Fibroblast of lung (primary cell): ENCODE measurements at regions not wholly inside any gene's neighbourhood (a gene's known extent, or its start where the extent isn't known, plus 50 kb on each side); places are given as distances from the start of the nearest gene placed in this dataset.

Experiments
- DNase-seq, 2 donors: peaks; one replicate each; pipeline versions ENCODE4 v3.0.0 to v3.0.0-alpha.2; 2010; ENCODE audit warnings: low read depth in 2 of 2
- H2AFZ ChIP-seq: 2 replicates; pipeline ENCODE4 v1.5.1; 2012; ENCODE audit warnings: low read length, control low read depth, inconsistent platforms
- H3K27ac ChIP-seq: 2 replicates; pipeline ENCODE4 v1.5.1; 2011; ENCODE audit warnings: low read length, control low read depth; ENCODE audit not compliant: insufficient read depth
- H3K27me3 ChIP-seq: 2 replicates; pipeline ENCODE4 v1.5.1; 2011; ENCODE audit warnings: mild to moderate bottlenecking, low read length; ENCODE audit not compliant: control insufficient read depth, insufficient read depth
- H3K36me3 ChIP-seq: 2 replicates; pipeline ENCODE4 v1.5.1; 2011; ENCODE audit warnings: low read length; ENCODE audit not compliant: control insufficient read depth, insufficient read depth
- H3K4me1 ChIP-seq: 2 replicates; pipeline ENCODE4 v1.5.1; 2011; ENCODE audit warnings: low read length; ENCODE audit not compliant: control insufficient read depth, insufficient read depth; ENCODE audit errors: extremely low read depth
- H3K4me2 ChIP-seq: 2 replicates; pipeline ENCODE4 v1.5.1; 2011; ENCODE audit warnings: low read length, control low read depth; ENCODE audit not compliant: insufficient read depth; ENCODE audit errors: extremely low read depth
- H3K4me3 ChIP-seq, 4 experiments: fragments of 200-600 bp in 1 of 4; sonication (generic) in 1 of 4; replicated peaks in 1 of 4; 2 replicates each; pipeline ENCODE4 v1.5.1; 2011 to 2016; ENCODE audit warnings: low read length in 4 of 4, low read depth in 3 of 4, mild to moderate bottlenecking in 3 of 4, control low read depth in 2 of 4, inconsistent platforms in 1 of 4, mixed read lengths in 1 of 4; ENCODE audit not compliant: insufficient read depth in 1 of 4; ENCODE audit errors: control extremely low read depth in 1 of 4
- H3K79me2 ChIP-seq: 2 replicates; pipeline ENCODE4 v1.5.1; 2012; ENCODE audit warnings: mild to moderate bottlenecking, low read length, inconsistent platforms; ENCODE audit not compliant: control insufficient read depth, insufficient read depth
- H3K9ac ChIP-seq: 2 replicates; pipeline ENCODE4 v1.5.1; 2011; ENCODE audit warnings: mild to moderate bottlenecking, low read length, control low read depth; ENCODE audit not compliant: insufficient read depth
- H3K9me3 ChIP-seq: 2 replicates; pipeline ENCODE4 v1.5.1; 2012; ENCODE audit warnings: low read depth, low read length; ENCODE audit not compliant: control insufficient read depth, insufficient read depth
- H4K20me1 ChIP-seq: 2 replicates; pipeline ENCODE4 v1.5.1; 2011; ENCODE audit warnings: low read length; ENCODE audit not compliant: control insufficient read depth, insufficient read depth; ENCODE audit errors: extremely low read depth
- EZH2 ChIP-seq: IDR thresholded peaks from 2 replicates; pipeline ENCODE4 v1.5.1; 2012; ENCODE audit warnings: low read length, control low read depth, mild to moderate bottlenecking; ENCODE audit errors: missing control alignments
- TF ChIP-seq, protein P1 (sequence below), 2 donors: IDR thresholded peaks in 1 of 2; conservative IDR thresholded peaks in 1 of 2; 1 replicate in 1 of 2; 2 replicates in 1 of 2; pipeline ENCODE4 v1.5.1; 2011 to 2012; ENCODE audit warnings: low read length in 2 of 2, control low read depth in 1 of 2, inconsistent platforms in 1 of 2, low read depth in 1 of 2, mild to moderate bottlenecking in 1 of 2

GRCh38 chr14:58836303-58836974 lies 198.7 kb downstream of the DACT1 start:
- H3K4me1 ChIP-seq: no peaks in the 10 kb centered on the region
- no peak overlapping the region for H3K27ac ChIP-seq
- H3K9ac ChIP-seq: no peak overlapping the region
- TF ChIP-seq, protein P1, sequence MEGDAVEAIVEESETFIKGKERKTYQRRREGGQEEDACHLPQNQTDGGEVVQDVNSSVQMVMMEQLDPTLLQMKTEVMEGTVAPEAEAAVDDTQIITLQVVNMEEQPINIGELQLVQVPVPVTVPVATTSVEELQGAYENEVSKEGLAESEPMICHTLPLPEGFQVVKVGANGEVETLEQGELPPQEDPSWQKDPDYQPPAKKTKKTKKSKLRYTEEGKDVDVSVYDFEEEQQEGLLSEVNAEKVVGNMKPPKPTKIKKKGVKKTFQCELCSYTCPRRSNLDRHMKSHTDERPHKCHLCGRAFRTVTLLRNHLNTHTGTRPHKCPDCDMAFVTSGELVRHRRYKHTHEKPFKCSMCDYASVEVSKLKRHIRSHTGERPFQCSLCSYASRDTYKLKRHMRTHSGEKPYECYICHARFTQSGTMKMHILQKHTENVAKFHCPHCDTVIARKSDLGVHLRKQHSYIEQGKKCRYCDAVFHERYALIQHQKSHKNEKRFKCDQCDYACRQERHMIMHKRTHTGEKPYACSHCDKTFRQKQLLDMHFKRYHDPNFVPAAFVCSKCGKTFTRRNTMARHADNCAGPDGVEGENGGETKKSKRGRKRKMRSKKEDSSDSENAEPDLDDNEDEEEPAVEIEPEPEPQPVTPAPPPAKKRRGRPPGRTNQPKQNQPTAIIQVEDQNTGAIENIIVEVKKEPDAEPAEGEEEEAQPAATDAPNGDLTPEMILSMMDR (conservative IDR thresholded peaks at IDR 0.05 in 1 of 2, IDR thresholded peaks at IDR 0.05 in 1 of 2; ENCODE audit: low read depth in 1 of 2, low read length in 2 of 2): no peak
- TF ChIP-seq EZH2: no peak
- no peaks in the 10 kb centered on the region for H3K36me3 ChIP-seq
- H3K4me2 ChIP-seq: no peak overlapping the region
- no peaks in the 10 kb centered on the region for H3K79me2 ChIP-seq
- no peak overlapping the region for H3K4me3 ChIP-seq
- no peaks in the 10 kb centered on the region for H3K27me3 ChIP-seq
- DNase-seq: peak in 1 of 2 donors; percentile 46
- H2AFZ ChIP-seq: no peak overlapping the region
- H3K9me3 ChIP-seq: no peaks in the 10 kb centered on the region
- no peaks in the 10 kb centered on the region for H4K20me1 ChIP-seq

DNA sequence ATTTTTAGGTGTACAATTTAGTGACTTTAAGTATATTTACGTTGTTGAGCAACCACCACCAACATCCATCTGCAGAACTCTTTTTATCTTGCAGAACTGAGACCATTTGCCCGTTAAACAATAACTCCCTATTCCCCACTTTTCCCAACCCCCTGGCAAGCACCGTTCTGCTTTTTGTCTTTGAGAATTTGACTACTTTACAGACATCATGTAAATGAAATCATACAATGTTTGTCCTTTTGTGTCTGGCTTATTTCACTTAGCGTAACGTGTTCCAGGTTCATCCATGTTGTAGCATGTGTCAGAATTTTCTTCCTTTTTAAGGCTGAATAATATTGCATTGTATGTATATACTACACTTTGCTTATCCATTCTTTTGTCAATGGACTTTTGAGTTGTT lies 201.5 kb downstream of the DACT1 start:
- Histone ChIP-seq H3K9me3 (no peaks in the 10 kb centered on the region), H2AFZ (no peak overlapping the region), H3K27me3 (no peaks in the 10 kb centered on the region), H3K4me2 (no peak overlapping the region), H3K79me2 (no peaks in the 10 kb centered on the region), H3K9ac (no peak overlapping the region), H3K27ac (no peak overlapping the region), H3K36me3 (no peaks in the 10 kb centered on the region), H3K4me1 (no peaks in the 10 kb centered on the region), H4K20me1 (no peaks in the 10 kb centered on the region), H3K4me3 (no peak overlapping the region)
- no peak for DNase-seq
- TF ChIP-seq, protein P1 (conservative IDR thresholded peaks at IDR 0.05 in 1 of 2, IDR thresholded peaks at IDR 0.05 in 1 of 2; ENCODE audit: low read depth in 1 of 2, low read length in 2 of 2): no peak
- no peak for TF ChIP-seq EZH2

- no peak overlapping the region for H2AFZ ChIP-seq
- H3K79me2 ChIP-seq: no peaks in the 10 kb centered on the region
- no peaks in the 10 kb centered on the region for H3K36me3 ChIP-seq
- no peak overlapping the region for H3K9ac ChIP-seq
- H3K4me2 ChIP-seq: no peak overlapping the region
- no peak overlapping the region for H3K4me3 ChIP-seq
- no peaks in the 10 kb centered on the region for H4K20me1 ChIP-seq
- no peak for DNase-seq
- H3K9me3 ChIP-seq: no peaks in the 10 kb centered on the region
- TF ChIP-seq, protein P1 (conservative IDR thresholded peaks at IDR 0.05 in 1 of 2, IDR thresholded peaks at IDR 0.05 in 1 of 2; ENCODE audit: low read depth in 1 of 2, low read length in 2 of 2): no peak
- no peak for TF ChIP-seq EZH2
- H3K27ac ChIP-seq: no peak overlapping the region
- H3K4me1 ChIP-seq: no peaks in the 10 kb centered on the region
- no peaks in the 10 kb centered on the region for H3K27me3 ChIP-seq
Measured at GRCh38 chr14:58844544-58844943, 206.8 kb downstream of the DACT1 start.
